ENCODE measurements at regions not wholly inside any gene's neighbourhood (a gene's known extent, or its start where the extent isn't known, plus 50 kb on each side); places are given as distances from the start of the nearest gene placed in this dataset.

DNA sequence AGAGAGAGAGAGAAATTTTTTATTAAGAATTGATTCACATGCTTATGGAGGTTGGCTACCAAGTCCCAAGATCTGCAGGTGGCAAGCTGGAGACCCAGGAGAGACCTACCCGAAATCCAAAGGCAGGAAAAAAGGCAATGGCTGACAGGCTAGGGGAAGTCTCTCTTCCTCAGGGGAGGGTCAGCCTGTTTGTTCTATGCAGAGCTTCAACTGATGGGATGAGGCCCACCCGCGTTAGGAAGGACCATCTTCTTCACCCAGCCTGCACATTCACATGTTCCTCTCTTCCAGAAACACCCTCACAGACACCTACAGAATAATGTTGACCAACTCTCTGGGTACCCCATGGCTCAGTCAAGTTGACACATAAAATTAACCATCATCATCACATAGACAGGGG, 65.3 kb upstream of the SERP2 start (continued):
- TF ChIP-seq, protein P1, sequence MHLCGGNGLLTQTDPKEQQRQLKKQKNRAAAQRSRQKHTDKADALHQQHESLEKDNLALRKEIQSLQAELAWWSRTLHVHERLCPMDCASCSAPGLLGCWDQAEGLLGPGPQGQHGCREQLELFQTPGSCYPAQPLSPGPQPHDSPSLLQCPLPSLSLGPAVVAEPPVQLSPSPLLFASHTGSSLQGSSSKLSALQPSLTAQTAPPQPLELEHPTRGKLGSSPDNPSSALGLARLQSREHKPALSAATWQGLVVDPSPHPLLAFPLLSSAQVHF (CRISPR knock-in tag; IDR thresholded peaks at IDR 0.05), result no peak
- TF ChIP-seq, protein P2, sequence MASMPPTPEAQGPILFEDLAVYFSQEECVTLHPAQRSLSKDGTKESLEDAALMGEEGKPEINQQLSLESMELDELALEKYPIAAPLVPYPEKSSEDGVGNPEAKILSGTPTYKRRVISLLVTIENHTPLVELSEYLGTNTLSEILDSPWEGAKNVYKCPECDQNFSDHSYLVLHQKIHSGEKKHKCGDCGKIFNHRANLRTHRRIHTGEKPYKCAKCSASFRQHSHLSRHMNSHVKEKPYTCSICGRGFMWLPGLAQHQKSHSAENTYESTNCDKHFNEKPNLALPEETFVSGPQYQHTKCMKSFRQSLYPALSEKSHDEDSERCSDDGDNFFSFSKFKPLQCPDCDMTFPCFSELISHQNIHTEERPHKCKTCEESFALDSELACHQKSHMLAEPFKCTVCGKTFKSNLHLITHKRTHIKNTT (CRISPR knock-in tag; IDR thresholded peaks at IDR 0.05), result no peak
- TF ChIP-seq, protein P3, sequence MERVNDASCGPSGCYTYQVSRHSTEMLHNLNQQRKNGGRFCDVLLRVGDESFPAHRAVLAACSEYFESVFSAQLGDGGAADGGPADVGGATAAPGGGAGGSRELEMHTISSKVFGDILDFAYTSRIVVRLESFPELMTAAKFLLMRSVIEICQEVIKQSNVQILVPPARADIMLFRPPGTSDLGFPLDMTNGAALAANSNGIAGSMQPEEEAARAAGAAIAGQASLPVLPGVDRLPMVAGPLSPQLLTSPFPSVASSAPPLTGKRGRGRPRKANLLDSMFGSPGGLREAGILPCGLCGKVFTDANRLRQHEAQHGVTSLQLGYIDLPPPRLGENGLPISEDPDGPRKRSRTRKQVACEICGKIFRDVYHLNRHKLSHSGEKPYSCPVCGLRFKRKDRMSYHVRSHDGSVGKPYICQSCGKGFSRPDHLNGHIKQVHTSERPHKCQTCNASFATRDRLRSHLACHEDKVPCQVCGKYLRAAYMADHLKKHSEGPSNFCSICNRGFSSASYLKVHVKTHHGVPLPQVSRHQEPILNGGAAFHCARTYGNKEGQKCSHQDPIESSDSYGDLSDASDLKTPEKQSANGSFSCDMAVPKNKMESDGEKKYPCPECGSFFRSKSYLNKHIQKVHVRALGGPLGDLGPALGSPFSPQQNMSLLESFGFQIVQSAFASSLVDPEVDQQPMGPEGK (CRISPR knock-in tag; IDR thresholded peaks at IDR 0.05), result no peak
- TF ChIP-seq ZKSCAN5 (CRISPR knock-in tag; IDR thresholded peaks at IDR 0.05) (no peak), ZNF879 (CRISPR knock-in tag; IDR thresholded peaks at IDR 0.05) (no peak), NFKBIZ (CRISPR knock-in tag; IDR thresholded peaks at IDR 0.05) (no peak), BCL6 (CRISPR knock-in tag; IDR thresholded peaks at IDR 0.05) (no peak)

DNA sequence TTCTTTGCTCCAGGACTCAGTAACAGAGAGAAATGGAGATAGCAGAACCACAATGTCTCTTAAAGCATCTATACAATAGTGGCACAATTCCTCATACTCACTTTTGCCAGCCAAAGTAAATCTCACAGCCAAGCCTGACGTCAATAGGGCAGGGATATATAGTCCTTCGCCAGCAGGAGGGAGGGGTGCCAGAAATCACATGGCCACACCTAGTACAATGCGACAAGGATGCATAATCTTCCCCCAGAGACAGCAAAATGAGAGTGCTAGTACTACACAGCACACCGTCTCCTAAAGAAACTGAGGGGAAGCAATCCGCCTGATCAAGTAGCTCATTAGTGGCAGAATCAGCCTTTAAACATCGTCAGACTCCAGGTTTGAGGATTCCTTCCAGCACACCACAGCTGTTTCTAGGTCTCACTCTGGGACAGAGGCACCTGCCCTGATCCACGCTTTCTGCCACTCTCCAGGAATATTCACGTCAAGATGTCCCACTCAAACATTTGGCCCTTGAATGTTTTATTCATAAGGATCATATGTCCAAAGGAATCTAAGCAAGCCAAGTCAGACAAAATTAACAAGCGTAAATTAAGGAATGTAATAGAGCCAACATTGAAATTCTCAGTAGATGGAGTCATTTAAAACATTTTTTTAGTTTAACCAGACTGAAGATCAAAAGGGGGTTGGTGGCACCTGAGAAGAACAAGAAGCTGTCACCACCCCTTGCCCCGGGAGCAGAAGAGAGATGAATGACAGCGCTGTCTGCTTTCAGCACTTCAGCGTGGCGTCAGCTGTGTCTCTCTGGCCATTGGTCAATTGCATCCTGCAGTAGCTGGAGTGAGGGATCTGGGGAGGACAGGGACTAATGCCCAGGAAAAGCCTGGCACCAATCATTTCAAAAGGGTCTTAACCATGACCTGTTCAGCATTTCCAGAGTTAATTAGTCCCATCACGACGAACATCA, 63.5 kb upstream of the SERP2 start:
- Histone ChIP-seq H3K9me3 (ENCODE audit: low read length) (no peaks in the 10 kb centered on the region), H4K20me1 (ENCODE audit: insufficient read depth, low read length) (no peaks in the 10 kb centered on the region), H3K79me2 (ENCODE audit: insufficient read depth, low read length) (no peaks in the 10 kb centered on the region), H3K27me3 (ENCODE audit: control insufficient read depth in 1 of 2, insufficient read depth in 2 of 2, low read length in 2 of 2) (peaks cover 0 to 9% of the 10 kb centered on the region in 2 experiments; a peak in 2 of 5 replicates), H3K36me3 (replicated peaks in 1 of 2; ENCODE audit: control insufficient read depth in 1 of 2, insufficient read depth in 2 of 2, low read length in 2 of 2) (no peaks in the 10 kb centered on the region), H3K4me1 (ENCODE audit: insufficient read depth, low read length) (0 out of 2 replicates have a peak, but pooled peaks cover 11% of the 10 kb centered on the region), H3K4me2 (ENCODE audit: low read depth, low read length) (no peak overlapping the region), H3K9ac (ENCODE audit: insufficient read depth, low read depth, low read length) (no peak overlapping the region), H3K4me3 (replicated peaks in 1 of 3; ENCODE audit: insufficient read depth in 1 of 3, low read depth in 2 of 3, low read length in 3 of 3) (no peak overlapping the region), H3K27ac (ENCODE audit: extremely low read length, insufficient read depth, low read length) (no peak overlapping the region), H2AFZ (ENCODE audit: low read length) (no peak overlapping the region)
- WGBS (ENCODE audit: low lambda C conversion rate), result 42% methylated on average over 12 of the region's 15 CpGs
- ChIA-PET POLR2A (no interaction called here), CTCF (ENCODE audit: low intra/inter-chr PET ratio, low total read pairs) (no interaction called here)
- intact Hi-C loops (cut with micrococcal nuclease; ENCODE audit: unreplicated experiment), result no loop called here
- BruUV-seq (replicated peaks), result no TSS peak
- DNase-seq (ENCODE audit: low spot score), result no peak
- no peak for FAIRE-seq
- in situ Hi-C loops (cut with HindIII; ENCODE audit: extremely low pct_ligation_motif_present, low pct_unique_long_range_greater_than_20kb), result no loop called here
- ATAC-seq, result no peak
- TF ChIP-seq PRPF4 (IDR thresholded peaks at IDR 0.05; ENCODE audit: low read depth, low read length, poor library complexity, severe bottlenecking), result no peak
- TF ChIP-seq HNRNPLL (IDR thresholded peaks at IDR 0.05; ENCODE audit: low read depth, low read length, poor library complexity, severe bottlenecking), result no peak
- no peak for TF ChIP-seq CEBPB (IDR thresholded peaks at IDR 0.05; ENCODE audit: borderline replicate concordance, low read depth, low read length)
- TF ChIP-seq, protein P4, sequence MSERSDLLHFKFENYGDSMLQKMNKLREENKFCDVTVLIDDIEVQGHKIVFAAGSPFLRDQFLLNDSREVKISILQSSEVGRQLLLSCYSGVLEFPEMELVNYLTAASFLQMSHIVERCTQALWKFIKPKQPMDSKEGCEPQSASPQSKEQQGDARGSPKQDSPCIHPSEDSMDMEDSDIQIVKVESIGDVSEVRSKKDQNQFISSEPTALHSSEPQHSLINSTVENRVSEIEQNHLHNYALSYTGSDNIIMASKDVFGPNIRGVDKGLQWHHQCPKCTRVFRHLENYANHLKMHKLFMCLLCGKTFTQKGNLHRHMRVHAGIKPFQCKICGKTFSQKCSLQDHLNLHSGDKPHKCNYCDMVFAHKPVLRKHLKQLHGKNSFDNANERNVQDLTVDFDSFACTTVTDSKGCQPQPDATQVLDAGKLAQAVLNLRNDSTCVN (CRISPR knock-in tag; IDR thresholded peaks at IDR 0.05; ENCODE audit: borderline replicate concordance), result no peak
- TF ChIP-seq, protein P5, sequence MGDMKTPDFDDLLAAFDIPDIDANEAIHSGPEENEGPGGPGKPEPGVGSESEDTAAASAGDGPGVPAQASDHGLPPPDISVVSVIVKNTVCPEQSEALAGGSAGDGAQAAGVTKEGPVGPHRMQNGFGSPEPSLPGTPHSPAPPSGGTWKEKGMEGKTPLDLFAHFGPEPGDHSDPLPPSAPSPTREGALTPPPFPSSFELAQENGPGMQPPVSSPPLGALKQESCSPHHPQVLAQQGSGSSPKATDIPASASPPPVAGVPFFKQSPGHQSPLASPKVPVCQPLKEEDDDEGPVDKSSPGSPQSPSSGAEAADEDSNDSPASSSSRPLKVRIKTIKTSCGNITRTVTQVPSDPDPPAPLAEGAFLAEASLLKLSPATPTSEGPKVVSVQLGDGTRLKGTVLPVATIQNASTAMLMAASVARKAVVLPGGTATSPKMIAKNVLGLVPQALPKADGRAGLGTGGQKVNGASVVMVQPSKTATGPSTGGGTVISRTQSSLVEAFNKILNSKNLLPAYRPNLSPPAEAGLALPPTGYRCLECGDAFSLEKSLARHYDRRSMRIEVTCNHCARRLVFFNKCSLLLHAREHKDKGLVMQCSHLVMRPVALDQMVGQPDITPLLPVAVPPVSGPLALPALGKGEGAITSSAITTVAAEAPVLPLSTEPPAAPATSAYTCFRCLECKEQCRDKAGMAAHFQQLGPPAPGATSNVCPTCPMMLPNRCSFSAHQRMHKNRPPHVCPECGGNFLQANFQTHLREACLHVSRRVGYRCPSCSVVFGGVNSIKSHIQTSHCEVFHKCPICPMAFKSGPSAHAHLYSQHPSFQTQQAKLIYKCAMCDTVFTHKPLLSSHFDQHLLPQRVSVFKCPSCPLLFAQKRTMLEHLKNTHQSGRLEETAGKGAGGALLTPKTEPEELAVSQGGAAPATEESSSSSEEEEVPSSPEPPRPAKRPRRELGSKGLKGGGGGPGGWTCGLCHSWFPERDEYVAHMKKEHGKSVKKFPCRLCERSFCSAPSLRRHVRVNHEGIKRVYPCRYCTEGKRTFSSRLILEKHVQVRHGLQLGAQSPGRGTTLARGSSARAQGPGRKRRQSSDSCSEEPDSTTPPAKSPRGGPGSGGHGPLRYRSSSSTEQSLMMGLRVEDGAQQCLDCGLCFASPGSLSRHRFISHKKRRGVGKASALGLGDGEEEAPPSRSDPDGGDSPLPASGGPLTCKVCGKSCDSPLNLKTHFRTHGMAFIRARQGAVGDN (CRISPR knock-in tag; IDR thresholded peaks at IDR 0.05), result no peak
